ENCODE measurements at regions not wholly inside any gene's neighbourhood (a gene's known extent, or its start where the extent isn't known, plus 50 kb on each side); places are given as distances from the start of the nearest gene placed in this dataset.
A peak's percentile ranks its signal among the peaks of the same experiment; 100 is the strongest.

GRCh38 chr1:223048026-223048425 lies 95.0 kb downstream of the TLR5 start:
- H3K56ac ChIP-seq (ENCODE audit: extremely low read depth, insufficient read depth, low read length) = no peak overlapping the region
- H3K14ac ChIP-seq (replicated peaks; ENCODE audit: low read depth, low read length) = no peak overlapping the region
- ChIA-PET POLR2A (ENCODE audit: unreplicated experiment) (no interaction called here), CTCF (no interaction called here)
- no peak overlapping the region for H4K5ac ChIP-seq (ENCODE audit: low read depth, low read length)
- H3K36me3 ChIP-seq (ENCODE audit: control insufficient read depth, insufficient read depth, low read length) = no peaks in the 10 kb centered on the region
- DNase-seq (no peak), ATAC-seq (ENCODE audit: low read depth) (no peak; the same call in 1 of the 2 replicates)
- H2BK20ac ChIP-seq (ENCODE audit: low read depth, low read length) = no peak overlapping the region
- H4K8ac ChIP-seq (ENCODE audit: low read depth in 2 of 2, low read length in 2 of 2) = no peak overlapping the region
- no peak overlapping the region for H2AK5ac ChIP-seq (ENCODE audit: low read depth, low read length)
- no peaks in the 10 kb centered on the region for H3K4me1 ChIP-seq (ENCODE audit: control insufficient read depth, insufficient read depth, low read length)
- H2BK5ac ChIP-seq (ENCODE audit: low read depth, low read length, poor library complexity, severe bottlenecking) = no peak overlapping the region
- H3K79me1 ChIP-seq (ENCODE audit: low read depth in 1 of 2, low read length in 2 of 2) = no peaks in the 10 kb centered on the region
- H3K9me3 ChIP-seq (ENCODE audit: control insufficient read depth, insufficient read depth, low read length) = no peaks in the 10 kb centered on the region
- no CpG with 5 or more reads among the region's 2 CpGs for WGBS, 2 experiments (ENCODE audit: extremely low coverage in 2 of 2, insufficient read length in 1 of 2)
- TF ChIP-seq SMC3 (IDR thresholded peaks at IDR 0.05; ENCODE audit: low read depth, low read length) (no peak), MAZ (IDR thresholded peaks at IDR 0.05; ENCODE audit: borderline replicate concordance, low read depth, low read length) (no peak)
- TF ChIP-seq, protein P1, sequence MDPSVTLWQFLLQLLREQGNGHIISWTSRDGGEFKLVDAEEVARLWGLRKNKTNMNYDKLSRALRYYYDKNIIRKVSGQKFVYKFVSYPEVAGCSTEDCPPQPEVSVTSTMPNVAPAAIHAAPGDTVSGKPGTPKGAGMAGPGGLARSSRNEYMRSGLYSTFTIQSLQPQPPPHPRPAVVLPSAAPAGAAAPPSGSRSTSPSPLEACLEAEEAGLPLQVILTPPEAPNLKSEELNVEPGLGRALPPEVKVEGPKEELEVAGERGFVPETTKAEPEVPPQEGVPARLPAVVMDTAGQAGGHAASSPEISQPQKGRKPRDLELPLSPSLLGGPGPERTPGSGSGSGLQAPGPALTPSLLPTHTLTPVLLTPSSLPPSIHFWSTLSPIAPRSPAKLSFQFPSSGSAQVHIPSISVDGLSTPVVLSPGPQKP (IDR thresholded peaks at IDR 0.05; ENCODE audit: borderline replicate concordance, low read depth, low read length) = no peak
- TF ChIP-seq, protein P2, sequence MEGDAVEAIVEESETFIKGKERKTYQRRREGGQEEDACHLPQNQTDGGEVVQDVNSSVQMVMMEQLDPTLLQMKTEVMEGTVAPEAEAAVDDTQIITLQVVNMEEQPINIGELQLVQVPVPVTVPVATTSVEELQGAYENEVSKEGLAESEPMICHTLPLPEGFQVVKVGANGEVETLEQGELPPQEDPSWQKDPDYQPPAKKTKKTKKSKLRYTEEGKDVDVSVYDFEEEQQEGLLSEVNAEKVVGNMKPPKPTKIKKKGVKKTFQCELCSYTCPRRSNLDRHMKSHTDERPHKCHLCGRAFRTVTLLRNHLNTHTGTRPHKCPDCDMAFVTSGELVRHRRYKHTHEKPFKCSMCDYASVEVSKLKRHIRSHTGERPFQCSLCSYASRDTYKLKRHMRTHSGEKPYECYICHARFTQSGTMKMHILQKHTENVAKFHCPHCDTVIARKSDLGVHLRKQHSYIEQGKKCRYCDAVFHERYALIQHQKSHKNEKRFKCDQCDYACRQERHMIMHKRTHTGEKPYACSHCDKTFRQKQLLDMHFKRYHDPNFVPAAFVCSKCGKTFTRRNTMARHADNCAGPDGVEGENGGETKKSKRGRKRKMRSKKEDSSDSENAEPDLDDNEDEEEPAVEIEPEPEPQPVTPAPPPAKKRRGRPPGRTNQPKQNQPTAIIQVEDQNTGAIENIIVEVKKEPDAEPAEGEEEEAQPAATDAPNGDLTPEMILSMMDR (conservative IDR thresholded peaks at IDR 0.05; ENCODE audit: low read depth, low read length) = no peak
- H2BK15ac ChIP-seq (ENCODE audit: low read depth, low read length) = no peak overlapping the region
- no peak overlapping the region for H2BK120ac ChIP-seq (ENCODE audit: low read depth, low read length)
- H3K4me2 ChIP-seq (ENCODE audit: low read depth, low read length) = no peak overlapping the region
- H2AFZ ChIP-seq (replicated peaks; ENCODE audit: low read length, poor library complexity) = peak overlapping the region; percentile 61
- H2AK9ac ChIP-seq (replicated peaks; ENCODE audit: low read depth, low read length, poor library complexity) = no peak overlapping the region
- no peaks in the 10 kb centered on the region for H4K20me1 ChIP-seq (ENCODE audit: insufficient read depth, low read length)
- H3K4me3 ChIP-seq (ENCODE audit: insufficient read depth, low read depth, low read length) = no peak overlapping the region
- no peak overlapping the region for H3K9ac ChIP-seq (ENCODE audit: low read depth, low read length)
- H3K18ac ChIP-seq (ENCODE audit: low read depth, low read length) = no peak overlapping the region
- H3K4ac ChIP-seq (ENCODE audit: low read depth, low read length) = no peak overlapping the region
- intact Hi-C loops (cut with micrococcal nuclease) = no loop called here
- dilution Hi-C loops (cut with HindIII; ENCODE audit: low sequenced_read_pairs, unreplicated experiment) = no loop called here
- H3K9me1 ChIP-seq (ENCODE audit: insufficient read depth, low read length) = no peaks in the 10 kb centered on the region
- in situ Hi-C loops (cut with MboI; ENCODE audit: low sequenced_read_pairs) = no loop called here
- H4K91ac ChIP-seq (ENCODE audit: insufficient read depth, low read depth, low read length) = no peak overlapping the region
- peaks cover 3% of the 10 kb centered on the region for H3K27me3 ChIP-seq (ENCODE audit: control insufficient read depth, insufficient read depth, low read length)
- no peak overlapping the region for H3K27ac ChIP-seq (ENCODE audit: insufficient read depth, low read length)
- H3K23ac ChIP-seq (ENCODE audit: low read depth, low read length) = no peak overlapping the region
- BruUV-seq (replicated peaks) = no TSS peak
